GM18909 (cell line): ENCODE measurements at regions not wholly inside any gene's neighbourhood (a gene's known extent, or its start where the extent isn't known, plus 50 kb on each side); places are given as distances from the start of the nearest gene placed in this dataset.
"Not testable (repeated sequence)": the region's sequence is repeated elsewhere in the genome, so short reads cannot be mapped to it uniquely, and the experiment has no call there.

ENCODE experiments used
- ATAC-seq: cut with Tn5 transposase; IDR thresholded peaks from one replicate; pipeline ENCODE4 v1.9.1; 2021; ENCODE audit warnings: mild to moderate bottlenecking; ENCODE audit not compliant: unreplicated experiment, poor library complexity

DNA sequence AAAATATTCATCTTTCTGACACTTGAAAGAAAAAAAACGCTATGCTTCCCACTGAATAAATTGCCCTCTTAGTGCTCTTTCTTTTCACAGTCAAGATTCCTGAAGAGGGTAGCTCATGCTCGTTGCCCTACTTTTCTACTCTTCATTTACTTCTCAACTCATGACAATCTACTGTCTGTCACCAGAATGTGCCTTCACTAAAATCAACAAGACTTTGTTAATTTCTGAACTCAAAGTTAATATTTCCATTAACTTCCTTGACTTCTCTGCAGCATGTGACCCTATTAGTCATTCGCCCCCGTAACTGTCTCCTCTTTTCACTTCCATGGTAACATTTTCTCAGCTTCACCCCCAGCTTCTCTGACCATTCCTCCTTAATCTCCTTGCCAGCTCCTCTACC lies 98.9 kb upstream of the MAPRE2 start:
- no peak for ATAC-seq

GRCh38 chr18:34942975-34943374 lies 98.2 kb upstream of the MAPRE2 start:
- ATAC-seq, result no peak

DNA sequence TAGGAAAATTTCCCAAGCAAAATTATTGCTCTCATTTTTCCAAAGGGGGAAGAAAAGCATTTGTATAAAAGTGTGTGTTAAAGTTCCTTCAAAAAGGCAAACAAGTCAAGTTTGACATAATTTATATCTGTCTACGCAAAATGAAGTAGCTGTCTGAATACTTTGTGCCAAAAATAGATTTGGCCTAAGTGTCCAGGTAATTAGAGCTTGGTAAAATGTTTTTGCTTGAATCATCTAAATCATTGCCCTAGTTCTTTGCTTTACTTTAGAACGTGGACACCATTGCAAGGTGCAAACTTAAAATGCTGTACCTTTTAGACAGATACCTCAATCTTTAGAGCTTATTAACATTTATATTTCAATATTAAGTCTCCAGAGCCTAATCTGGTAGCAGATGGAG lies 97.6 kb upstream of the MAPRE2 start:
- ATAC-seq, result no peak

GRCh38 chr18:34947711-34948125 lies 93.5 kb upstream of the MAPRE2 start:
- no peak for ATAC-seq

- ATAC-seq, result no peak
Observed at GRCh38 chr18:34951625-34952379, 89.4 kb upstream of the MAPRE2 start.

- ATAC-seq, result no peak
Observed at GRCh38 chr18:34953212-34953611, 88.0 kb upstream of the MAPRE2 start.

DNA sequence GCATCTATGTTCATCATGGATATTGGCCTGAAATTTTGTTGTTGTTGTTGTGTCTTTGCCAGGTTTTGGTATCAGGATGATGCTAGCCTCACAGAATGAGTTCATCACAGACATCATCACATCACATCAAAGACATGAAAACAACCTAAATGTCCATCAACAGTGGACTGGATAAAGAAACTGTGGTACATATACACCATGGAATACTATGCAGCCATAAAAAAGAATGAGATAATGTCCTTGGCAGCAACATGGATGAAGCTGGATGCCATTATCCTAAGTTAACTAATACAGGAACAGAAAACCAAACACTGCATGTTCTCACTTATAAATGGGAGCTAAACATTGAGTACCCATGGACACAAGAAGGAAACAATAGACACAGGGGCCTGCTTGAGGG lies 85.7 kb upstream of the MAPRE2 start:
- not testable (repeated sequence) for ATAC-seq

DNA sequence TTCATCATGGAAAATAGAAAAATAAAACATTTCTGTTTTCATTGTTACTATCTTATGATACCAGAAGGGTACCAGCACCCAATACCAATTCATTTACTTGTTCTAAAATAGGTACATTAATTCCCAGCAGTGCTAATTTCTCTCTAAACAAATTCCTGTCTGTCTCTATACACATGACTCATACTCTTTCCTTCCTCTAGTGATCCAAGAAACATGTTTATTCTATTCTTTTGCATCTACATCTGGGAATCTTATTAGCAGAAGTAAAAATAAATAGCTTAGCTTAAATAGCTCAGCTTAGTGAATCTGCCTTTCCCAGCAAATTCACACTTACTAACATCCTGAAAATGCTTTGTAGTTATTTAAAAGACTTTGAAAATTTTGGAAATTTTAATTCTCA lies 84.5 kb upstream of the MAPRE2 start:
- ATAC-seq, result no peak

GRCh38 chr18:34957119-34957863 lies 83.9 kb upstream of the MAPRE2 start:
- ATAC-seq, result no peak

GRCh38 chr18:34957864-34958259 lies 83.4 kb upstream of the MAPRE2 start:
- no peak for ATAC-seq

- no peak for ATAC-seq
Observed at GRCh38 chr18:34959211-34959829, 81.9 kb upstream of the MAPRE2 start.

DNA sequence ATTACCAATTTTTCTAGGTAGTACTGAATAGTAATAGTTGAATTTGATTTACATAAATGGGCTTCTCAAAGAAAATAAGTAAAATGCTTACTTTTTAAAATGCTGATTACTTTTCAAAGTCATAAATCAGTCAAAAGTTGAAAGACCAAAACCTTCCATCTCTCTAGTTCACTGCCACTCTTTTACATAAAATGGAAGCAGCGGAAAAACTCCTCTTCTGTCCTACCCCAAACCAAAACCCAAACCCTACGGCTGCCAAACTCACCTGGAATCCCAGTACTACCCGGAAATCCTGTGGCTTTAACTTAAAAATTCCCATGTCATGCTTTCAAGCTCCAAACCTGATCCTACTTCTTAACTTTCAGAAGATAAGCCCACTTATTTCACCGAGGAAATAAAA lies 81.2 kb upstream of the MAPRE2 start:
- no peak for ATAC-seq

GRCh38 chr18:34965108-34965507 lies 76.1 kb upstream of the MAPRE2 start:
- no peak for ATAC-seq

DNA sequence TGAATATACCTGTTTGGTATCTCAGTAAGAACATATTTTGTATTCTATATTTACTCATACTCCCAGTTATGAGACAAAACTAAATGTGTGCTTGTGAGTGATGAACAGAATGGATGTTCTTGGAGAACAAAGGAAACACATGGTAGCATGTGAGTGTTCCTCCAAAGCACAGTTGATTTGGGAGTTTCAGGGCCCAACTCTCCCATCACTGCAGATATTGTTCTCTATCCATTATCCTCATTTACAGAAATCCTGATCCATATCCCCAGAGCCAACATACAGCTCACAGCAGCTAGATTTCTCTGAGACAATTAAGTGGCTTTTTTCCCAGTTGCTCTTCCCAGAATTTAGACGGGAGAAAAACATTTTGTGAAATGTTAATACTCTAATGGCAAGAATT lies 75.6 kb upstream of the MAPRE2 start:
- no peak for ATAC-seq

DNA sequence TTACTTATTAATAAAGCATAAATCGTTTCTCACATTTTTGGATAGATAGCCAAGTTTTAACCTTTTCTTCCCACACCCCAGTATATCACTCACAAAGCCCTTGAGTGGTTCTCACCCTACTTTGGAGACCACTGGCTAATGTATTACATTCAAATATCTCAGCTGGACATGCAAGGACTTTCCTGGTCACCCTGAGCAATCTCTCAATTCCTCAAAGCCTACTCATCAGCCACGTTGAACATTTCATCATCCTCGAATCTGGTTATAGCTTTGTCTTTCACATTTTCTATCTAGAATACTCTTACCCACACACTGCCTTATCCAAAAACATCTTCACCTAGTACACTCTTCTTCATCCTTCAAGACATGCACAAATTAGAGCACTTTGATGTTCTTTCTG lies 71.1 kb upstream of the MAPRE2 start:
- ATAC-seq, result no peak

DNA sequence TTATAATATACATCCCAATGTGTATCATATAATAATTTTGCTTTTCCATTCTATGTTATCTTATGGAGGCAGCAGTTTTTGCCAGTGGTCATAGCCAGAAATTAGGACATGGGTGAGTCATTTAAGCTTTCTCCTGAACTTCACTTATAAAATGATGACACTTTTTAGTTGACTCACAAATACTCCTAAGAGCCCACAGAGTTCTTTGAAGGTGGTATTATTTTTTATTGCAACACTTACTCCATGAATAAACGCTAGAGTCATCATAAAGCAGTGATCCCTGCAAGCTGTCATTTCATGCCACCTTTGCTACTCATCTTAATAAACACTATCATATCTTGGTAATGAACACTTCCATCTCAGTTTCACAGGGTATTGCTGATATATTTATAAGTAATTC lies 69.9 kb upstream of the MAPRE2 start:
- ATAC-seq, result no peak

- ATAC-seq, result no peak
Observed at GRCh38 chr18:34972765-34973414, 68.3 kb upstream of the MAPRE2 start.

DNA sequence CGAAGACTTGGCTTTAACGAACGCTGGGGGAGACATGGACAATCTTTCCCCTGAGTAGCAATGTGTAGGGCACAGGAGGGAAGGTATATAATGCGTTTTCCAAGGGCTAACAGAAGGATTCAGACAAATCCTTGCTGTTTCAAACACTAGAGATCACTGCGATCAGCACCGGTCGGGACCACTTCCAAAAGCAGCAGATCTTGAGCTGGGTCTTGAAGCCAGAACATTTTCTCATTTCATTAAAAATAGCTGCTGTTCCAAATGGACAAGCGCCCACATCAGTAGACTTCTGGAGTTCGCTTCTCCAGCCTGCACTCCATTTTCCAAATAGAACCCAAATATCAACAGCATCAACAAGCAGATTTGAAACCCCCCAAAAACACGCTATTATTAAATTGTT lies 65.1 kb upstream of the MAPRE2 start:
- no peak for ATAC-seq

DNA sequence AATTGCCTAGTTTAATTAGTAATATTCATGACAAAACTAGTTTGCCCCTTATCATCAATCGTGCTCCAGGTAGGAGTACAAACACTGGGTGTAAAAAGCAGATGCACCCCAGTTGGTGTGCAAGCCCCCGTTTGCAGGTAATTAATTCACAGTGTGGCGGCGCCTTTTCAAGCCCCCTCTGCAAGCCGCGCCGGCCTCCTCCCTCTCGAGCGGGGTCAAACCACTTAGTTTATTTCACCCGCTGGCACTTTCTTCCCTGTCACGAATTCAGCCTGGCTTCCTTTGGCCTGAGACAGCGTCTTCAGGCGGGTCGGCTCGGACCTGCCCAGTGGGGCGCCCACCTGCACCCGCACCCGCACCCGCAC lies 64.7 kb upstream of the MAPRE2 start:
- no peak for ATAC-seq

- peak; percentile 69 for ATAC-seq
Observed at GRCh38 chr18:34976899-34977837, 64.0 kb upstream of the MAPRE2 start.
